ENCODE measurements at regions not wholly inside any gene's neighbourhood (a gene's known extent, or its start where the extent isn't known, plus 50 kb on each side); places are given as distances from the start of the nearest gene placed in this dataset.

DNA sequence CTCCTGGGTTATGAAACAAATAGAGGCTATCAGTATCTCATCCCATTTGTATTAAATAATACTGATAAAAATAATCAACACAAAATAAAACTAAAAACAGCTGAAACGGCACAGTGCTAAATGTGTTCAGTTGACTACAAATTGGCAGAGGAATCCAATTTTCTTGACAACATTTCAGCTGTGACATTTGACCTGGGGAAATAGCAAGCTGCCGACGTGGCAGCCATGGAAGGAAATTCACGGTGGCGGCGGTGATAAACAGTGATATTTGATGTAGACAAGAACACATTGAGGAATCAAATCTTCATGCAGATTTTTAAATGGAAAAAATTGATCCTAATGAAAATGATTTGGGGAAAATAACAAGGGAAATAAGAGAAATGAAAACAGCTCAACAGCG is 159.1 kb upstream of the RTL1 start:
- no TSS peak for BruUV-seq (replicated peaks)
- no peak overlapping the region for H3K9ac ChIP-seq (ENCODE audit: insufficient read depth, low read depth, low read length)
- no peak for ATAC-seq
- H3K4me3 ChIP-seq (replicated peaks in 1 of 3; ENCODE audit: insufficient read depth in 1 of 3, low read depth in 2 of 3, low read length in 3 of 3): no peak overlapping the region
- no peak for DNase-seq (ENCODE audit: low spot score)
- no peaks in the 10 kb centered on the region for H3K79me2 ChIP-seq (ENCODE audit: insufficient read depth, low read length)
- H3K9me3 ChIP-seq (ENCODE audit: low read length): 0 out of 2 replicates have a peak, but pooled peaks cover under 1% of the 10 kb centered on the region
- H4K20me1 ChIP-seq (ENCODE audit: insufficient read depth, low read length): no peaks in the 10 kb centered on the region
- ChIA-PET CTCF (ENCODE audit: low intra/inter-chr PET ratio, low total read pairs) (no interaction called here), POLR2A (no interaction called here)
- peaks cover 11 to 87% of the 10 kb centered on the region in 2 experiments for H3K27me3 ChIP-seq (ENCODE audit: control insufficient read depth in 1 of 2, insufficient read depth in 2 of 2, low read length in 2 of 2)
- in situ Hi-C loops (cut with HindIII; ENCODE audit: extremely low pct_ligation_motif_present, low pct_unique_long_range_greater_than_20kb): no loop called here
- H3K4me2 ChIP-seq (ENCODE audit: low read depth, low read length): no peak overlapping the region
- WGBS (ENCODE audit: low lambda C conversion rate): 80% methylated on average over 7 of the region's 7 CpGs
- no peak overlapping the region for H3K27ac ChIP-seq (ENCODE audit: extremely low read length, insufficient read depth, low read length)
- TF ChIP-seq SNAPC2 (CRISPR knock-in tag; IDR thresholded peaks at IDR 0.05) (no peak), NFRKB (IDR thresholded peaks at IDR 0.05) (no peak), BORCS8-MEF2B (CRISPR knock-in tag; IDR thresholded peaks at IDR 0.05) (no peak), NCOR1 (IDR thresholded peaks at IDR 0.05; ENCODE audit: borderline replicate concordance, low read length) (no peak), CBX1 (IDR thresholded peaks at IDR 0.05; ENCODE audit: low read depth) (no peak)
- TF ChIP-seq, protein P1, sequence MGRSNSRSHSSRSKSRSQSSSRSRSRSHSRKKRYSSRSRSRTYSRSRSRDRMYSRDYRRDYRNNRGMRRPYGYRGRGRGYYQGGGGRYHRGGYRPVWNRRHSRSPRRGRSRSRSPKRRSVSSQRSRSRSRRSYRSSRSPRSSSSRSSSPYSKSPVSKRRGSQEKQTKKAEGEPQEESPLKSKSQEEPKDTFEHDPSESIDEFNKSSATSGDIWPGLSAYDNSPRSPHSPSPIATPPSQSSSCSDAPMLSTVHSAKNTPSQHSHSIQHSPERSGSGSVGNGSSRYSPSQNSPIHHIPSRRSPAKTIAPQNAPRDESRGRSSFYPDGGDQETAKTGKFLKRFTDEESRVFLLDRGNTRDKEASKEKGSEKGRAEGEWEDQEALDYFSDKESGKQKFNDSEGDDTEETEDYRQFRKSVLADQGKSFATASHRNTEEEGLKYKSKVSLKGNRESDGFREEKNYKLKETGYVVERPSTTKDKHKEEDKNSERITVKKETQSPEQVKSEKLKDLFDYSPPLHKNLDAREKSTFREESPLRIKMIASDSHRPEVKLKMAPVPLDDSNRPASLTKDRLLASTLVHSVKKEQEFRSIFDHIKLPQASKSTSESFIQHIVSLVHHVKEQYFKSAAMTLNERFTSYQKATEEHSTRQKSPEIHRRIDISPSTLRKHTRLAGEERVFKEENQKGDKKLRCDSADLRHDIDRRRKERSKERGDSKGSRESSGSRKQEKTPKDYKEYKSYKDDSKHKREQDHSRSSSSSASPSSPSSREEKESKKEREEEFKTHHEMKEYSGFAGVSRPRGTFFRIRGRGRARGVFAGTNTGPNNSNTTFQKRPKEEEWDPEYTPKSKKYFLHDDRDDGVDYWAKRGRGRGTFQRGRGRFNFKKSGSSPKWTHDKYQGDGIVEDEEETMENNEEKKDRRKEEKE (IDR thresholded peaks at IDR 0.05): no peak
- H3K4me1 ChIP-seq (ENCODE audit: insufficient read depth, low read length): no peaks in the 10 kb centered on the region
- no peak overlapping the region for H2AFZ ChIP-seq (ENCODE audit: low read length)
- no peaks in the 10 kb centered on the region for H3K36me3 ChIP-seq (replicated peaks in 1 of 2; ENCODE audit: control insufficient read depth in 1 of 2, insufficient read depth in 2 of 2, low read length in 2 of 2)
- intact Hi-C loops (cut with micrococcal nuclease; ENCODE audit: unreplicated experiment): no loop called here
- no peak for FAIRE-seq

DNA sequence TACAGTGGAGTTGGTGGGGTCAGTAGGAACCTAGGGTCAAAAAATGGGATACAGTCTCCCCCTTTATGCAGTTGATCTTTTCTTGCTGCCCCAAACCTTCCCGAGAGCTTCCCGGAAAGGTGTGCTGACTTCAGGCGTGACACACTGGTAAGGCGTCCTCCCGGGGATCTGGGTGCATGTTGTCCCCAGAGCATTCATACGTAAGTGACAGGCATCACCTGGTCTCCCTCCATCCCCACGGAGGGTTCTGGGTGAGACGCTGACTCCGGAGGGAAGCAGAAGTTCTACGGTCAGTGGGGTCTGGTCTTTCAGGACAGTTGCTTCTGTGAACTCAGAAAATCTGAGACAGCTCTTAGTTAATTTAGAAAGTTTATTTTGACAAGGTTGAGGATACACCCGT is 159.6 kb upstream of the RTL1 start:
- Histone ChIP-seq H3K9me3 (ENCODE audit: low read length) (no peaks in the 10 kb centered on the region), H3K4me1 (ENCODE audit: insufficient read depth, low read length) (no peaks in the 10 kb centered on the region), H3K79me2 (ENCODE audit: insufficient read depth, low read length) (no peaks in the 10 kb centered on the region), H3K36me3 (replicated peaks in 1 of 2; ENCODE audit: control insufficient read depth in 1 of 2, insufficient read depth in 2 of 2, low read length in 2 of 2) (no peaks in the 10 kb centered on the region), H3K27ac (ENCODE audit: extremely low read length, insufficient read depth, low read length) (no peak overlapping the region), H2AFZ (ENCODE audit: low read length) (no peak overlapping the region), H3K27me3 (ENCODE audit: control insufficient read depth in 1 of 2, insufficient read depth in 2 of 2, low read length in 2 of 2) (peaks cover 11 to 91% of the 10 kb centered on the region in 2 experiments), H3K9ac (ENCODE audit: insufficient read depth, low read depth, low read length) (no peak overlapping the region), H3K4me2 (ENCODE audit: low read depth, low read length) (no peak overlapping the region), H3K4me3 (replicated peaks in 1 of 3; ENCODE audit: insufficient read depth in 1 of 3, low read depth in 2 of 3, low read length in 3 of 3) (no peak overlapping the region), H4K20me1 (ENCODE audit: insufficient read depth, low read length) (no peaks in the 10 kb centered on the region)
- ChIA-PET POLR2A (no interaction called here), CTCF (ENCODE audit: low intra/inter-chr PET ratio, low total read pairs) (no interaction called here)
- no peak for DNase-seq (ENCODE audit: low spot score)
- ATAC-seq: no peak
- in situ Hi-C loops (cut with HindIII; ENCODE audit: extremely low pct_ligation_motif_present, low pct_unique_long_range_greater_than_20kb): no loop called here
- no peak for FAIRE-seq
- 54% methylated on average over 11 of the region's 11 CpGs for WGBS (ENCODE audit: low lambda C conversion rate)
- BruUV-seq (replicated peaks): no TSS peak
- intact Hi-C loops (cut with micrococcal nuclease; ENCODE audit: unreplicated experiment): no loop called here
- TF ChIP-seq ZNF589 (CRISPR knock-in tag; conservative IDR thresholded peaks at IDR 0.05) (no peak), ZNF547 (CRISPR knock-in tag; IDR thresholded peaks at IDR 0.05) (no peak), HIVEP1 (CRISPR knock-in tag; IDR thresholded peaks at IDR 0.05) (no peak), EED (CRISPR knock-in tag; IDR thresholded peaks at IDR 0.05) (no peak), ATF7-NPFF (CRISPR knock-in tag; IDR thresholded peaks at IDR 0.05; ENCODE audit: low read depth) (no peak), SP140L (CRISPR knock-in tag; IDR thresholded peaks at IDR 0.05; ENCODE audit: borderline replicate concordance) (no peak), RBFOX2 (IDR thresholded peaks at IDR 0.05; ENCODE audit: low read depth, low read length) (no peak)
- TF ChIP-seq, protein P2, sequence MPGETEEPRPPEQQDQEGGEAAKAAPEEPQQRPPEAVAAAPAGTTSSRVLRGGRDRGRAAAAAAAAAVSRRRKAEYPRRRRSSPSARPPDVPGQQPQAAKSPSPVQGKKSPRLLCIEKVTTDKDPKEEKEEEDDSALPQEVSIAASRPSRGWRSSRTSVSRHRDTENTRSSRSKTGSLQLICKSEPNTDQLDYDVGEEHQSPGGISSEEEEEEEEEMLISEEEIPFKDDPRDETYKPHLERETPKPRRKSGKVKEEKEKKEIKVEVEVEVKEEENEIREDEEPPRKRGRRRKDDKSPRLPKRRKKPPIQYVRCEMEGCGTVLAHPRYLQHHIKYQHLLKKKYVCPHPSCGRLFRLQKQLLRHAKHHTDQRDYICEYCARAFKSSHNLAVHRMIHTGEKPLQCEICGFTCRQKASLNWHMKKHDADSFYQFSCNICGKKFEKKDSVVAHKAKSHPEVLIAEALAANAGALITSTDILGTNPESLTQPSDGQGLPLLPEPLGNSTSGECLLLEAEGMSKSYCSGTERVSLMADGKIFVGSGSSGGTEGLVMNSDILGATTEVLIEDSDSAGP (CRISPR knock-in tag; IDR thresholded peaks at IDR 0.05; ENCODE audit: borderline replicate concordance): no peak
- TF ChIP-seq, protein P3, sequence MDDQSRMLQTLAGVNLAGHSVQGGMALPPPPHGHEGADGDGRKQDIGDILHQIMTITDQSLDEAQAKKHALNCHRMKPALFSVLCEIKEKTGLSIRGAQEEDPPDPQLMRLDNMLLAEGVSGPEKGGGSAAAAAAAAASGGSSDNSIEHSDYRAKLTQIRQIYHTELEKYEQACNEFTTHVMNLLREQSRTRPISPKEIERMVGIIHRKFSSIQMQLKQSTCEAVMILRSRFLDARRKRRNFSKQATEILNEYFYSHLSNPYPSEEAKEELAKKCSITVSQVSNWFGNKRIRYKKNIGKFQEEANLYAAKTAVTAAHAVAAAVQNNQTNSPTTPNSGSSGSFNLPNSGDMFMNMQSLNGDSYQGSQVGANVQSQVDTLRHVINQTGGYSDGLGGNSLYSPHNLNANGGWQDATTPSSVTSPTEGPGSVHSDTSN (CRISPR knock-in tag; IDR thresholded peaks at IDR 0.05; ENCODE audit: borderline replicate concordance): no peak
